ENCODE measurements at regions not wholly inside any gene's neighbourhood (a gene's known extent, or its start where the extent isn't known, plus 50 kb on each side); places are given as distances from the start of the nearest gene placed in this dataset.

DNA sequence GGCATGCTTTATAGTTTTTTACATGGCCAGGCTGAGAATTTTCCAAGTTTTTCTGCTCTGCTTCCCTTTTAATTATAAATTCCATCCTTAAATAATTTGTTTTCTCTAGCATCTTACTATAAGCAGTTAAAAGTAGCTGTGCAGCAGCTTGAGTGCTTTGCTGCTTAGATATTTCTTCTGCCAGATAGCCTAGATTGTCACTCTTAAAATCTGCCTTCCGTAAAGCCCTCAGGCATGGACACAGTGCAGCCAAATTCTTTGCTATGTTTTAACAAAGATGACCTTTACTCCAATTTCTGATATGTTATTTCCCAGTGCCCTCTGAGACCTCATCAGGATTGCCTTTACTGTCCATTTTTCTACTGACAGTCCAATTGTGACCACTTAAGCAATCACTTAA is 92.6 kb upstream of the SGK1 start:
- Histone ChIP-seq H3K36me3 (ENCODE audit: control insufficient read depth, insufficient read depth, low read length) (no peaks in the 10 kb centered on the region), H3K9me3 (replicated peaks; ENCODE audit: control insufficient read depth, insufficient read depth, low read depth, low read length) (no peaks in the 10 kb centered on the region), H3K4me3 (no peak overlapping the region), H3K27ac (ENCODE audit: extremely low read depth, low read depth, low read length) (no peak overlapping the region), H3K9me1 (ENCODE audit: control insufficient read depth, insufficient read depth, low read length) (no peaks in the 10 kb centered on the region), H3K27me3 (ENCODE audit: control insufficient read depth in 2 of 2, insufficient read depth in 2 of 2, low read length in 2 of 2) (0 out of 5 replicates have a peak, but pooled peaks cover 3 to 4% of the 10 kb centered on the region in 2 experiments), H2AFZ (ENCODE audit: low read depth, low read length) (no peak overlapping the region), H3K4me1 (replicated peaks in 1 of 2; ENCODE audit: control insufficient read depth in 2 of 2, insufficient read depth in 2 of 2, low read length in 2 of 2) (peaks cover 0 to 2% of the 10 kb centered on the region in 2 experiments; a peak in 1 of 5 replicates), H3K9ac (ENCODE audit: insufficient read depth in 1 of 2, low read depth in 2 of 2, low read length in 2 of 2) (no peak overlapping the region), H4K20me1 (replicated peaks; ENCODE audit: control insufficient read depth, insufficient read depth, low read length) (no peaks in the 10 kb centered on the region), H3K4me2 (ENCODE audit: insufficient read depth, low read length) (no peak overlapping the region), H3K79me2 (ENCODE audit: control insufficient read depth, insufficient read depth, low read length) (no peaks in the 10 kb centered on the region)
- intact Hi-C loops (cut with micrococcal nuclease) = no loop called here
- BruUV-seq (replicated peaks) = no TSS peak
- ChIA-PET CTCF (ENCODE audit: low intra/inter-chr PET ratio) (no interaction called here), POLR2A (interaction anchor here (1.4 kb wide), 1 partner anchor 21 kb away, joined by 3 read pairs; no protein-coding TSS in a partner anchor)
- ATAC-seq (no peak), FAIRE-seq (no peak), DNase-seq (ENCODE audit: extremely low read depth in 1 of 4, low spot score in 3 of 4) (no peak)
- in situ Hi-C loops (cut with MboI) = no loop called here
- 22% methylated on average over 1 of the region's 1 CpG for WGBS (ENCODE audit: insufficient coverage, low coverage, missing lambda C conversion rate)
- TF ChIP-seq ZNF282 (CRISPR knock-in tag; IDR thresholded peaks at IDR 0.05) (no peak), ZBTB1 (CRISPR knock-in tag; IDR thresholded peaks at IDR 0.05; ENCODE audit: borderline replicate concordance, low read depth) (no peak), NFE2 (IDR thresholded peaks at IDR 0.05; ENCODE audit: low read depth) (no peak), SP1 (CRISPR knock-in tag; IDR thresholded peaks at IDR 0.05) (no peak), ZKSCAN1 (IDR thresholded peaks at IDR 0.05; ENCODE audit: low read depth, low read length) (no peak)
- TF ChIP-seq, protein P1, sequence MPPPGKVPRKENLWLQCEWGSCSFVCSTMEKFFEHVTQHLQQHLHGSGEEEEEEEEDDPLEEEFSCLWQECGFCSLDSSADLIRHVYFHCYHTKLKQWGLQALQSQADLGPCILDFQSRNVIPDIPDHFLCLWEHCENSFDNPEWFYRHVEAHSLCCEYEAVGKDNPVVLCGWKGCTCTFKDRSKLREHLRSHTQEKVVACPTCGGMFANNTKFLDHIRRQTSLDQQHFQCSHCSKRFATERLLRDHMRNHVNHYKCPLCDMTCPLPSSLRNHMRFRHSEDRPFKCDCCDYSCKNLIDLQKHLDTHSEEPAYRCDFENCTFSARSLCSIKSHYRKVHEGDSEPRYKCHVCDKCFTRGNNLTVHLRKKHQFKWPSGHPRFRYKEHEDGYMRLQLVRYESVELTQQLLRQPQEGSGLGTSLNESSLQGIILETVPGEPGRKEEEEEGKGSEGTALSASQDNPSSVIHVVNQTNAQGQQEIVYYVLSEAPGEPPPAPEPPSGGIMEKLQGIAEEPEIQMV (tag; conservative IDR thresholded peaks at IDR 0.05; ENCODE audit: low read depth) = no peak
